GM23338 (cell line): ENCODE measurements at regions not wholly inside any gene's neighbourhood (a gene's known extent, or its start where the extent isn't known, plus 50 kb on each side); places are given as distances from the start of the nearest gene placed in this dataset.

Source experiments
- ATAC-seq: fragments of 200-7000 bp; cut with Tn5 transposase; 3 replicates; pipeline ENCODE4 v1.9.1; 2020
- DNase-seq: peaks from one replicate; pipeline ENCODE4 v3.0.0-alpha.2; 2015; ENCODE audit warnings: low spot score
- H2AFZ ChIP-seq: fragments of 200-600 bp; sonication (generic); 2 replicates; pipeline ENCODE4 v1.8.0; 2016; ENCODE audit warnings: antibody characterized with exemption, mild to moderate bottlenecking, moderate library complexity
- H3F3A ChIP-seq: fragments of 200-600 bp; sonication (generic); replicated peaks from 2 replicates; pipeline ENCODE4 v1.8.0; 2017; ENCODE audit warnings: antibody characterized with exemption, mixed run types, low read depth
- H3K27ac ChIP-seq: fragments of 200-600 bp; sonication (generic); 2 replicates; pipeline ENCODE4 v1.6.1; 2016; ENCODE audit warnings: low read depth
- H3K27me3 ChIP-seq: fragments of 200-600 bp; sonication (generic); 2 replicates; pipeline ENCODE4 v1.8.0; 2016; ENCODE audit warnings: mild to moderate bottlenecking, mixed run types, moderate library complexity; ENCODE audit not compliant: insufficient read depth
- H3K36me3 ChIP-seq: fragments of 200-600 bp; sonication (generic); 2 replicates; pipeline ENCODE4 v1.8.0; 2016; ENCODE audit warnings: mild to moderate bottlenecking; ENCODE audit not compliant: insufficient read depth
- H3K4me1 ChIP-seq: fragments of 200-600 bp; sonication (generic); 2 replicates; pipeline ENCODE4 v1.8.0; 2016; ENCODE audit warnings: mild to moderate bottlenecking, moderate library complexity; ENCODE audit not compliant: insufficient read depth
- H3K4me2 ChIP-seq: fragments of 200-600 bp; sonication (generic); 2 replicates; pipeline ENCODE4 v1.7.1; 2017; ENCODE audit warnings: mixed run types
- H3K4me3 ChIP-seq: fragments of 200-600 bp; sonication (generic); 2 replicates; pipeline ENCODE4 v1.6.1; 2016; ENCODE audit warnings: mixed run types
- H3K79me2 ChIP-seq: fragments of 200-600 bp; sonication (generic); replicated peaks from 2 replicates; pipeline ENCODE4 v1.8.0; 2017; ENCODE audit warnings: mild to moderate bottlenecking; ENCODE audit not compliant: insufficient read depth
- H3K9me2 ChIP-seq: fragments of 200-600 bp; sonication (generic); 2 replicates; pipeline ENCODE4 v1.8.0; 2017; ENCODE audit not compliant: insufficient read depth
- H4K20me1 ChIP-seq: fragments of 200-600 bp; sonication (generic); replicated peaks from 2 replicates; pipeline ENCODE4 v1.8.0; 2017; ENCODE audit warnings: mild to moderate bottlenecking; ENCODE audit not compliant: insufficient read depth
- H3K27ac Mint-ChIP-seq: 2 replicates; pipeline ENCODE4 v1.8.0; 2020; ENCODE audit warnings: inconsistent platforms, mild to moderate bottlenecking, moderate library complexity, mixed read lengths
- H3K27me3 Mint-ChIP-seq: 3 replicates; pipeline ENCODE4 v1.8.0; 2022; ENCODE audit warnings: low read depth, mild to moderate bottlenecking, moderate library complexity, mixed read lengths, inconsistent platforms; ENCODE audit not compliant: insufficient read depth, poor library complexity
- H3K36me3 Mint-ChIP-seq: 3 replicates; pipeline ENCODE4 v1.8.0; 2021; ENCODE audit warnings: low read depth, mild to moderate bottlenecking, inconsistent platforms, moderate library complexity, mixed read lengths
- H3K4me1 Mint-ChIP-seq: 3 replicates; pipeline ENCODE4 v1.8.0; 2020; ENCODE audit warnings: mild to moderate bottlenecking, inconsistent platforms, mixed read lengths
- H3K4me3 Mint-ChIP-seq: 3 replicates; pipeline ENCODE4 v1.8.0; 2021; ENCODE audit warnings: moderate library complexity, mild to moderate bottlenecking, inconsistent platforms, mixed read lengths
- H3K9me3 Mint-ChIP-seq: 3 replicates; pipeline ENCODE4 v1.8.0; 2020; ENCODE audit warnings: moderate library complexity, mild to moderate bottlenecking, inconsistent platforms, mixed read lengths
- CREB1 ChIP-seq: fragments of 250-450 bp; sonication (Bioruptor Pico); IDR thresholded peaks from 2 replicates; pipeline ENCODE4 v1.5.0; 2020; ENCODE audit warnings: low read depth, mild to moderate bottlenecking, moderate library complexity
- CTCF ChIP-seq, 2 experiments: fragments of 200-600 bp in 1 of 2; sonication (generic) in 1 of 2; conservative IDR thresholded peaks; 2 replicates each; pipeline versions ENCODE4 v1.5.1 to v1.6.1; 2016 to 2017; ENCODE audit warnings: antibody characterized with exemption in 2 of 2, low read depth in 2 of 2, mild to moderate bottlenecking in 2 of 2, moderate library complexity in 1 of 2
- ETS1 ChIP-seq: IDR thresholded peaks from 2 replicates; pipeline ENCODE4 v1.6.1; 2016; ENCODE audit warnings: antibody characterized with exemption
- EZH2 ChIP-seq: fragments of 200-600 bp; sonication (generic); IDR thresholded peaks from one replicate; pipeline ENCODE4 v1.8.0; 2017; ENCODE audit warnings: antibody characterized with exemption, mild to moderate bottlenecking, low read depth; ENCODE audit not compliant: unreplicated experiment
- EZH2phosphoT487 ChIP-seq: fragments of 200-600 bp; sonication (generic); IDR thresholded peaks from one replicate; pipeline ENCODE4 v1.8.1; 2018; ENCODE audit warnings: antibody characterized with exemption; ENCODE audit not compliant: unreplicated experiment
- JUNB ChIP-seq: IDR thresholded peaks from one replicate; pipeline ENCODE4 v1.6.1; 2016; ENCODE audit warnings: antibody characterized with exemption; ENCODE audit not compliant: unreplicated experiment
- NANOG ChIP-seq: IDR thresholded peaks from 2 replicates; pipeline ENCODE4 v1.6.1; 2016; ENCODE audit warnings: antibody characterized with exemption, borderline replicate concordance
- POLR2AphosphoS5 ChIP-seq: IDR thresholded peaks from 2 replicates; pipeline ENCODE4 v1.6.1; 2016; ENCODE audit warnings: antibody characterized with exemption, low read depth
- STAT1 ChIP-seq: IDR thresholded peaks from one replicate; pipeline ENCODE4 v1.6.1; 2016; ENCODE audit warnings: antibody characterized with exemption; ENCODE audit not compliant: unreplicated experiment
- ZNF114 ChIP-seq: fragments of 250-450 bp; sonication (Bioruptor Pico); IDR thresholded peaks from 2 replicates; pipeline ENCODE4 v1.5.0; 2020; ENCODE audit warnings: mild to moderate bottlenecking, moderate library complexity
- ZNF331 ChIP-seq: fragments of 250-450 bp; sonication (Bioruptor Pico); IDR thresholded peaks from 2 replicates; pipeline ENCODE4 v1.5.0; 2020; ENCODE audit warnings: low read depth, mild to moderate bottlenecking, moderate library complexity
- TF ChIP-seq, protein P1 (sequence below): fragments of 250-450 bp; sonication (Bioruptor Pico); IDR thresholded peaks from 2 replicates; pipeline ENCODE4 v1.5.0; 2020; ENCODE audit warnings: mild to moderate bottlenecking, moderate library complexity
- TF ChIP-seq, protein P2 (sequence below): IDR thresholded peaks from one replicate; pipeline ENCODE4 v1.6.1; 2018; ENCODE audit warnings: antibody characterized with exemption; ENCODE audit not compliant: unreplicated experiment

DNA sequence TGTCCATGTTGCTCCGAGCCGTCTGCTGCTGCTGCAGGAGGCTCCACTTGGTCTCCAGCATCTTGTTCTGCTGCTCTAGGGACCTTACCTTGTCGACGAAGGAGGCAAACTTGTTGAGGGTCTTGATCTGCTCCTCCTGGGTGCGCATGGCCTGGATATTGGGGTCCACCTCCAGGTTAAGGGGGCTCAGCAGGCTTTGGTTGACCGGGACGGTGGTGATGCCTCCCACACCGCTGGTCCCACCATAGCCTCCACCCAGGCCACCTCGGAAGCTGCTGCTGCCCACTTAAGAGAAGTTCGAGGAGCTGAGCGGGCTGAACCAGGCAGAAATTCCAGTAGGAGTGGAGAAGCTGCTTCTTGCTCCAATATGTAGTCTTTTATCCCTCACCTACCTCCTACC lies 180.7 kb upstream of the SYNPR start:
- Histone ChIP-seq H3K27ac (no peak overlapping the region), H3K79me2 (no peaks in the 10 kb centered on the region), H3K9me2 (no peaks in the 10 kb centered on the region), H3F3A (no peaks in the 10 kb centered on the region), H3K4me1 (peaks cover 18% of the 10 kb centered on the region), H4K20me1 (no peaks in the 10 kb centered on the region; the same call in 1 of the 2 replicates), H3K27me3 (no peaks in the 10 kb centered on the region), H3K36me3 (no peaks in the 10 kb centered on the region), H3K4me3 (no peak overlapping the region), H2AFZ (no peak overlapping the region), H3K4me2 (no peak overlapping the region)
- peaks cover 22% of the 10 kb centered on the region for H3K4me1 Mint-ChIP-seq
- no peak for DNase-seq
- TF ChIP-seq, protein P1, sequence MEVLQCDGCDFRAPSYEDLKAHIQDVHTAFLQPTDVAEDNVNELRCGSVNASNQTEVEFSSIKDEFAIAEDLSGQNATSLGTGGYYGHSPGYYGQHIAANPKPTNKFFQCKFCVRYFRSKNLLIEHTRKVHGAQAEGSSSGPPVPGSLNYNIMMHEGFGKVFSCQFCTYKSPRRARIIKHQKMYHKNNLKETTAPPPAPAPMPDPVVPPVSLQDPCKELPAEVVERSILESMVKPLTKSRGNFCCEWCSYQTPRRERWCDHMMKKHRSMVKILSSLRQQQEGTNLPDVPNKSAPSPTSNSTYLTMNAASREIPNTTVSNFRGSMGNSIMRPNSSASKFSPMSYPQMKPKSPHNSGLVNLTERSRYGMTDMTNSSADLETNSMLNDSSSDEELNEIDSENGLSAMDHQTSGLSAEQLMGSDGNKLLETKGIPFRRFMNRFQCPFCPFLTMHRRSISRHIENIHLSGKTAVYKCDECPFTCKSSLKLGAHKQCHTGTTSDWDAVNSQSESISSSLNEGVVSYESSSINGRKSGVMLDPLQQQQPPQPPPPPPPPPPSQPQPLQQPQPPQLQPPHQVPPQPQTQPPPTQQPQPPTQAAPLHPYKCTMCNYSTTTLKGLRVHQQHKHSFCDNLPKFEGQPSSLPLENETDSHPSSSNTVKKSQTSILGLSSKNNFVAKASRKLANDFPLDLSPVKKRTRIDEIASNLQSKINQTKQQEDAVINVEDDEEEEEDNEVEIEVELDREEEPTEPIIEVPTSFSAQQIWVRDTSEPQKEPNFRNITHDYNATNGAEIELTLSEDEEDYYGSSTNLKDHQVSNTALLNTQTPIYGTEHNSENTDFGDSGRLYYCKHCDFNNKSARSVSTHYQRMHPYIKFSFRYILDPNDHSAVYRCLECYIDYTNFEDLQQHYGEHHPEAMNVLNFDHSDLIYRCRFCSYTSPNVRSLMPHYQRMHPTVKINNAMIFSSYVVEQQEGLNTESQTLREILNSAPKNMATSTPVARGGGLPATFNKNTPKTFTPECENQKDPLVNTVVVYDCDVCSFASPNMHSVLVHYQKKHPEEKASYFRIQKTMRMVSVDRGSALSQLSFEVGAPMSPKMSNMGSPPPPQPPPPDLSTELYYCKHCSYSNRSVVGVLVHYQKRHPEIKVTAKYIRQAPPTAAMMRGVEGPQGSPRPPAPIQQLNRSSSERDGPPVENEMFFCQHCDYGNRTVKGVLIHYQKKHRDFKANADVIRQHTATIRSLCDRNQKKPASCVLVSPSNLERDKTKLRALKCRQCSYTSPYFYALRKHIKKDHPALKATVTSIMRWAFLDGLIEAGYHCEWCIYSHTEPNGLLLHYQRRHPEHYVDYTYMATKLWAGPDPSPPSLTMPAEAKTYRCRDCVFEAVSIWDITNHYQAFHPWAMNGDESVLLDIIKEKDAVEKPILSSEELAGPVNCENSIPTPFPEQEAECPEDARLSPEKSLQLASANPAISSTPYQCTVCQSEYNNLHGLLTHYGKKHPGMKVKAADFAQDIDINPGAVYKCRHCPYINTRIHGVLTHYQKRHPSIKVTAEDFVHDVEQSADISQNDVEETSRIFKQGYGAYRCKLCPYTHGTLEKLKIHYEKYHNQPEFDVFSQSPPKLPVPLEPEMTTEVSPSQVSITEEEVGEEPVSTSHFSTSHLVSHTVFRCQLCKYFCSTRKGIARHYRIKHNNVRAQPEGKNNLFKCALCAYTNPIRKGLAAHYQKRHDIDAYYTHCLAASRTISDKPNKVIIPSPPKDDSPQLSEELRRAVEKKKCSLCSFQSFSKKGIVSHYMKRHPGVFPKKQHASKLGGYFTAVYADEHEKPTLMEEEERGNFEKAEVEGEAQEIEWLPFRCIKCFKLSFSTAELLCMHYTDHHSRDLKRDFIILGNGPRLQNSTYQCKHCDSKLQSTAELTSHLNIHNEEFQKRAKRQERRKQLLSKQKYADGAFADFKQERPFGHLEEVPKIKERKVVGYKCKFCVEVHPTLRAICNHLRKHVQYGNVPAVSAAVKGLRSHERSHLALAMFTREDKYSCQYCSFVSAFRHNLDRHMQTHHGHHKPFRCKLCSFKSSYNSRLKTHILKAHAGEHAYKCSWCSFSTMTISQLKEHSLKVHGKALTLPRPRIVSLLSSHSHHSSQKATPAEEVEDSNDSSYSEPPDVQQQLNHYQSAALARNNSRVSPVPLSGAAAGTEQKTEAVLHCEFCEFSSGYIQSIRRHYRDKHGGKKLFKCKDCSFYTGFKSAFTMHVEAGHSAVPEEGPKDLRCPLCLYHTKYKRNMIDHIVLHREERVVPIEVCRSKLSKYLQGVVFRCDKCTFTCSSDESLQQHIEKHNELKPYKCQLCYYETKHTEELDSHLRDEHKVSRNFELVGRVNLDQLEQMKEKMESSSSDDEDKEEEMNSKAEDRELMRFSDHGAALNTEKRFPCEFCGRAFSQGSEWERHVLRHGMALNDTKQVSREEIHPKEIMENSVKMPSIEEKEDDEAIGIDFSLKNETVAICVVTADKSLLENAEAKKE (CRISPR knock-in tag) = no peak
- no peak for TF ChIP-seq ETS1
- no peak for TF ChIP-seq ZNF331
- no peak for TF ChIP-seq CREB1 (CRISPR knock-in tag)
- TF ChIP-seq POLR2AphosphoS5 = no peak
- no peak for TF ChIP-seq CTCF (conservative IDR thresholded peaks at IDR 0.05; ENCODE audit: low read depth in 2 of 2)
- no peak for TF ChIP-seq EZH2
- no peak for TF ChIP-seq ZNF114 (CRISPR knock-in tag)
- TF ChIP-seq NANOG = no peak
- no peak for TF ChIP-seq STAT1
- no peak for TF ChIP-seq EZH2phosphoT487
- TF ChIP-seq, protein P2, sequence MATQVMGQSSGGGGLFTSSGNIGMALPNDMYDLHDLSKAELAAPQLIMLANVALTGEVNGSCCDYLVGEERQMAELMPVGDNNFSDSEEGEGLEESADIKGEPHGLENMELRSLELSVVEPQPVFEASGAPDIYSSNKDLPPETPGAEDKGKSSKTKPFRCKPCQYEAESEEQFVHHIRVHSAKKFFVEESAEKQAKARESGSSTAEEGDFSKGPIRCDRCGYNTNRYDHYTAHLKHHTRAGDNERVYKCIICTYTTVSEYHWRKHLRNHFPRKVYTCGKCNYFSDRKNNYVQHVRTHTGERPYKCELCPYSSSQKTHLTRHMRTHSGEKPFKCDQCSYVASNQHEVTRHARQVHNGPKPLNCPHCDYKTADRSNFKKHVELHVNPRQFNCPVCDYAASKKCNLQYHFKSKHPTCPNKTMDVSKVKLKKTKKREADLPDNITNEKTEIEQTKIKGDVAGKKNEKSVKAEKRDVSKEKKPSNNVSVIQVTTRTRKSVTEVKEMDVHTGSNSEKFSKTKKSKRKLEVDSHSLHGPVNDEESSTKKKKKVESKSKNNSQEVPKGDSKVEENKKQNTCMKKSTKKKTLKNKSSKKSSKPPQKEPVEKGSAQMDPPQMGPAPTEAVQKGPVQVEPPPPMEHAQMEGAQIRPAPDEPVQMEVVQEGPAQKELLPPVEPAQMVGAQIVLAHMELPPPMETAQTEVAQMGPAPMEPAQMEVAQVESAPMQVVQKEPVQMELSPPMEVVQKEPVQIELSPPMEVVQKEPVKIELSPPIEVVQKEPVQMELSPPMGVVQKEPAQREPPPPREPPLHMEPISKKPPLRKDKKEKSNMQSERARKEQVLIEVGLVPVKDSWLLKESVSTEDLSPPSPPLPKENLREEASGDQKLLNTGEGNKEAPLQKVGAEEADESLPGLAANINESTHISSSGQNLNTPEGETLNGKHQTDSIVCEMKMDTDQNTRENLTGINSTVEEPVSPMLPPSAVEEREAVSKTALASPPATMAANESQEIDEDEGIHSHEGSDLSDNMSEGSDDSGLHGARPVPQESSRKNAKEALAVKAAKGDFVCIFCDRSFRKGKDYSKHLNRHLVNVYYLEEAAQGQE = no peak
- no peak for TF ChIP-seq JUNB
- H3K27ac Mint-ChIP-seq = no peak overlapping the region
- peaks cover 2% of the 10 kb centered on the region for H3K27me3 Mint-ChIP-seq
- H3K4me3 Mint-ChIP-seq = no peak overlapping the region
- H3K36me3 Mint-ChIP-seq = peaks cover 9% of the 10 kb centered on the region
- ATAC-seq = no peak
- H3K9me3 Mint-ChIP-seq = peaks cover 3% of the 10 kb centered on the region; the same call in 1 of the 3 replicates
